Transverse colon (tissue), 3 donors: ENCODE measurements at regions not wholly inside any gene's neighbourhood (a gene's known extent, or its start where the extent isn't known, plus 50 kb on each side); places are given as distances from the start of the nearest gene placed in this dataset.

Experiments used
- CTCF ChIP-seq, 5 experiments: fragments of 200-600 bp in 3 of 5; fragments of 450-650 bp in 2 of 5; sonication (generic) in 3 of 5; IDR thresholded peaks; 1 replicate in 2 of 5; 2 replicates in 3 of 5; pipeline ENCODE4 v1.5.1; 2016 to 2017; ENCODE audit warnings: antibody characterized with exemption in 5 of 5, inconsistent platforms in 3 of 5, mild to moderate bottlenecking in 2 of 5, moderate library complexity in 1 of 5
- POLR2A ChIP-seq: fragments of 450-650 bp; IDR thresholded peaks from one replicate; pipeline ENCODE4 v1.6.1; 2016; ENCODE audit warnings: antibody characterized with exemption, mild to moderate bottlenecking, moderate library complexity

GRCh38 chr5:38168029-38168428 is 90.3 kb upstream of the EGFLAM start:
- TF ChIP-seq CTCF (IDR thresholded peaks at IDR 0.05): no peak
- no peak for TF ChIP-seq POLR2A
